GM23338 (cell line): ENCODE measurements at regions not wholly inside any gene's neighbourhood (a gene's known extent, or its start where the extent isn't known, plus 50 kb on each side); places are given as distances from the start of the nearest gene placed in this dataset.

Experiments used
- ATAC-seq: fragments of 200-7000 bp; cut with Tn5 transposase; 3 replicates; pipeline ENCODE4 v1.9.1; 2020
- DNase-seq: peaks from one replicate; pipeline ENCODE4 v3.0.0-alpha.2; 2015; ENCODE audit warnings: low spot score
- H2AFZ ChIP-seq: fragments of 200-600 bp; sonication (generic); 2 replicates; pipeline ENCODE4 v1.8.0; 2016; ENCODE audit warnings: antibody characterized with exemption, mild to moderate bottlenecking, moderate library complexity
- H3F3A ChIP-seq: fragments of 200-600 bp; sonication (generic); replicated peaks from 2 replicates; pipeline ENCODE4 v1.8.0; 2017; ENCODE audit warnings: antibody characterized with exemption, mixed run types, low read depth
- H3K27ac ChIP-seq: fragments of 200-600 bp; sonication (generic); 2 replicates; pipeline ENCODE4 v1.6.1; 2016; ENCODE audit warnings: low read depth
- H3K27me3 ChIP-seq: fragments of 200-600 bp; sonication (generic); 2 replicates; pipeline ENCODE4 v1.8.0; 2016; ENCODE audit warnings: mild to moderate bottlenecking, mixed run types, moderate library complexity; ENCODE audit not compliant: insufficient read depth
- H3K36me3 ChIP-seq: fragments of 200-600 bp; sonication (generic); 2 replicates; pipeline ENCODE4 v1.8.0; 2016; ENCODE audit warnings: mild to moderate bottlenecking; ENCODE audit not compliant: insufficient read depth
- H3K4me1 ChIP-seq: fragments of 200-600 bp; sonication (generic); 2 replicates; pipeline ENCODE4 v1.8.0; 2016; ENCODE audit warnings: mild to moderate bottlenecking, moderate library complexity; ENCODE audit not compliant: insufficient read depth
- H3K4me2 ChIP-seq: fragments of 200-600 bp; sonication (generic); 2 replicates; pipeline ENCODE4 v1.7.1; 2017; ENCODE audit warnings: mixed run types
- H3K4me3 ChIP-seq: fragments of 200-600 bp; sonication (generic); 2 replicates; pipeline ENCODE4 v1.6.1; 2016; ENCODE audit warnings: mixed run types
- H3K79me2 ChIP-seq: fragments of 200-600 bp; sonication (generic); replicated peaks from 2 replicates; pipeline ENCODE4 v1.8.0; 2017; ENCODE audit warnings: mild to moderate bottlenecking; ENCODE audit not compliant: insufficient read depth
- H3K9me2 ChIP-seq: fragments of 200-600 bp; sonication (generic); 2 replicates; pipeline ENCODE4 v1.8.0; 2017; ENCODE audit not compliant: insufficient read depth
- H4K20me1 ChIP-seq: fragments of 200-600 bp; sonication (generic); replicated peaks from 2 replicates; pipeline ENCODE4 v1.8.0; 2017; ENCODE audit warnings: mild to moderate bottlenecking; ENCODE audit not compliant: insufficient read depth
- H3K27ac Mint-ChIP-seq: 2 replicates; pipeline ENCODE4 v1.8.0; 2020; ENCODE audit warnings: inconsistent platforms, mild to moderate bottlenecking, moderate library complexity, mixed read lengths
- H3K27me3 Mint-ChIP-seq: 3 replicates; pipeline ENCODE4 v1.8.0; 2022; ENCODE audit warnings: low read depth, mild to moderate bottlenecking, moderate library complexity, mixed read lengths, inconsistent platforms; ENCODE audit not compliant: insufficient read depth, poor library complexity
- H3K36me3 Mint-ChIP-seq: 3 replicates; pipeline ENCODE4 v1.8.0; 2021; ENCODE audit warnings: low read depth, mild to moderate bottlenecking, inconsistent platforms, moderate library complexity, mixed read lengths
- H3K4me1 Mint-ChIP-seq: 3 replicates; pipeline ENCODE4 v1.8.0; 2020; ENCODE audit warnings: mild to moderate bottlenecking, inconsistent platforms, mixed read lengths
- H3K4me3 Mint-ChIP-seq: 3 replicates; pipeline ENCODE4 v1.8.0; 2021; ENCODE audit warnings: moderate library complexity, mild to moderate bottlenecking, inconsistent platforms, mixed read lengths
- H3K9me3 Mint-ChIP-seq: 3 replicates; pipeline ENCODE4 v1.8.0; 2020; ENCODE audit warnings: moderate library complexity, mild to moderate bottlenecking, inconsistent platforms, mixed read lengths
- CREB1 ChIP-seq: fragments of 250-450 bp; sonication (Bioruptor Pico); IDR thresholded peaks from 2 replicates; pipeline ENCODE4 v1.5.0; 2020; ENCODE audit warnings: low read depth, mild to moderate bottlenecking, moderate library complexity
- CTCF ChIP-seq, 2 experiments: fragments of 200-600 bp in 1 of 2; sonication (generic) in 1 of 2; conservative IDR thresholded peaks; 2 replicates each; pipeline versions ENCODE4 v1.5.1 to v1.6.1; 2016 to 2017; ENCODE audit warnings: antibody characterized with exemption in 2 of 2, low read depth in 2 of 2, mild to moderate bottlenecking in 2 of 2, moderate library complexity in 1 of 2
- ETS1 ChIP-seq: IDR thresholded peaks from 2 replicates; pipeline ENCODE4 v1.6.1; 2016; ENCODE audit warnings: antibody characterized with exemption
- EZH2 ChIP-seq: fragments of 200-600 bp; sonication (generic); IDR thresholded peaks from one replicate; pipeline ENCODE4 v1.8.0; 2017; ENCODE audit warnings: antibody characterized with exemption, mild to moderate bottlenecking, low read depth; ENCODE audit not compliant: unreplicated experiment
- EZH2phosphoT487 ChIP-seq: fragments of 200-600 bp; sonication (generic); IDR thresholded peaks from one replicate; pipeline ENCODE4 v1.8.1; 2018; ENCODE audit warnings: antibody characterized with exemption; ENCODE audit not compliant: unreplicated experiment
- JUNB ChIP-seq: IDR thresholded peaks from one replicate; pipeline ENCODE4 v1.6.1; 2016; ENCODE audit warnings: antibody characterized with exemption; ENCODE audit not compliant: unreplicated experiment
- NANOG ChIP-seq: IDR thresholded peaks from 2 replicates; pipeline ENCODE4 v1.6.1; 2016; ENCODE audit warnings: antibody characterized with exemption, borderline replicate concordance
- POLR2AphosphoS5 ChIP-seq: IDR thresholded peaks from 2 replicates; pipeline ENCODE4 v1.6.1; 2016; ENCODE audit warnings: antibody characterized with exemption, low read depth
- STAT1 ChIP-seq: IDR thresholded peaks from one replicate; pipeline ENCODE4 v1.6.1; 2016; ENCODE audit warnings: antibody characterized with exemption; ENCODE audit not compliant: unreplicated experiment
- ZNF114 ChIP-seq: fragments of 250-450 bp; sonication (Bioruptor Pico); IDR thresholded peaks from 2 replicates; pipeline ENCODE4 v1.5.0; 2020; ENCODE audit warnings: mild to moderate bottlenecking, moderate library complexity
- ZNF331 ChIP-seq: fragments of 250-450 bp; sonication (Bioruptor Pico); IDR thresholded peaks from 2 replicates; pipeline ENCODE4 v1.5.0; 2020; ENCODE audit warnings: low read depth, mild to moderate bottlenecking, moderate library complexity
- ZNF462 ChIP-seq: fragments of 250-450 bp; sonication (Bioruptor Pico); IDR thresholded peaks from 2 replicates; pipeline ENCODE4 v1.5.0; 2020; ENCODE audit warnings: mild to moderate bottlenecking, moderate library complexity
- TF ChIP-seq, protein P1 (sequence below): IDR thresholded peaks from one replicate; pipeline ENCODE4 v1.6.1; 2018; ENCODE audit warnings: antibody characterized with exemption; ENCODE audit not compliant: unreplicated experiment

GRCh38 chr13:75961911-75962310 lies 325.8 kb downstream of the LMO7 start:
- H3K27me3 Mint-ChIP-seq = no peaks in the 10 kb centered on the region
- no peaks in the 10 kb centered on the region for H3K79me2 ChIP-seq
- no peaks in the 10 kb centered on the region for H3K27me3 ChIP-seq
- no peaks in the 10 kb centered on the region; the same call in 1 of the 2 replicates for H3K36me3 ChIP-seq
- H3K27ac ChIP-seq = no peak overlapping the region
- H2AFZ ChIP-seq = no peak overlapping the region
- no peaks in the 10 kb centered on the region for H3K9me3 Mint-ChIP-seq
- no peak overlapping the region for H3K27ac Mint-ChIP-seq
- no peak overlapping the region for H3K4me2 ChIP-seq
- no peaks in the 10 kb centered on the region for H3K9me2 ChIP-seq
- TF ChIP-seq, protein P1, sequence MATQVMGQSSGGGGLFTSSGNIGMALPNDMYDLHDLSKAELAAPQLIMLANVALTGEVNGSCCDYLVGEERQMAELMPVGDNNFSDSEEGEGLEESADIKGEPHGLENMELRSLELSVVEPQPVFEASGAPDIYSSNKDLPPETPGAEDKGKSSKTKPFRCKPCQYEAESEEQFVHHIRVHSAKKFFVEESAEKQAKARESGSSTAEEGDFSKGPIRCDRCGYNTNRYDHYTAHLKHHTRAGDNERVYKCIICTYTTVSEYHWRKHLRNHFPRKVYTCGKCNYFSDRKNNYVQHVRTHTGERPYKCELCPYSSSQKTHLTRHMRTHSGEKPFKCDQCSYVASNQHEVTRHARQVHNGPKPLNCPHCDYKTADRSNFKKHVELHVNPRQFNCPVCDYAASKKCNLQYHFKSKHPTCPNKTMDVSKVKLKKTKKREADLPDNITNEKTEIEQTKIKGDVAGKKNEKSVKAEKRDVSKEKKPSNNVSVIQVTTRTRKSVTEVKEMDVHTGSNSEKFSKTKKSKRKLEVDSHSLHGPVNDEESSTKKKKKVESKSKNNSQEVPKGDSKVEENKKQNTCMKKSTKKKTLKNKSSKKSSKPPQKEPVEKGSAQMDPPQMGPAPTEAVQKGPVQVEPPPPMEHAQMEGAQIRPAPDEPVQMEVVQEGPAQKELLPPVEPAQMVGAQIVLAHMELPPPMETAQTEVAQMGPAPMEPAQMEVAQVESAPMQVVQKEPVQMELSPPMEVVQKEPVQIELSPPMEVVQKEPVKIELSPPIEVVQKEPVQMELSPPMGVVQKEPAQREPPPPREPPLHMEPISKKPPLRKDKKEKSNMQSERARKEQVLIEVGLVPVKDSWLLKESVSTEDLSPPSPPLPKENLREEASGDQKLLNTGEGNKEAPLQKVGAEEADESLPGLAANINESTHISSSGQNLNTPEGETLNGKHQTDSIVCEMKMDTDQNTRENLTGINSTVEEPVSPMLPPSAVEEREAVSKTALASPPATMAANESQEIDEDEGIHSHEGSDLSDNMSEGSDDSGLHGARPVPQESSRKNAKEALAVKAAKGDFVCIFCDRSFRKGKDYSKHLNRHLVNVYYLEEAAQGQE = no peak
- TF ChIP-seq EZH2 = no peak
- no peak for TF ChIP-seq ETS1
- no peak for TF ChIP-seq POLR2AphosphoS5
- TF ChIP-seq CTCF (conservative IDR thresholded peaks at IDR 0.05; ENCODE audit: low read depth in 2 of 2) = no peak
- no peak for TF ChIP-seq ZNF114 (CRISPR knock-in tag)
- TF ChIP-seq ZNF331 (CRISPR knock-in tag) = no peak
- TF ChIP-seq JUNB = no peak
- no peak for TF ChIP-seq STAT1
- no peak for TF ChIP-seq ZNF462
- no peak for TF ChIP-seq EZH2phosphoT487
- no peak for TF ChIP-seq CREB1 (CRISPR knock-in tag)
- TF ChIP-seq NANOG = no peak
- DNase-seq (no peak), ATAC-seq (no peak)
- H3K4me3 ChIP-seq = no peak overlapping the region
- H3K4me3 Mint-ChIP-seq = no peak overlapping the region
- peaks cover 8% of the 10 kb centered on the region for H3K4me1 ChIP-seq
- H3K36me3 Mint-ChIP-seq = no peaks in the 10 kb centered on the region
- no peaks in the 10 kb centered on the region for H4K20me1 ChIP-seq
- H3K4me1 Mint-ChIP-seq = peaks cover 10% of the 10 kb centered on the region; the same call in 2 of the 3 replicates
- H3F3A ChIP-seq = no peaks in the 10 kb centered on the region
